ENCODE measurements at regions not wholly inside any gene's neighbourhood (a gene's known extent, or its start where the extent isn't known, plus 50 kb on each side); places are given as distances from the start of the nearest gene placed in this dataset.

DNA sequence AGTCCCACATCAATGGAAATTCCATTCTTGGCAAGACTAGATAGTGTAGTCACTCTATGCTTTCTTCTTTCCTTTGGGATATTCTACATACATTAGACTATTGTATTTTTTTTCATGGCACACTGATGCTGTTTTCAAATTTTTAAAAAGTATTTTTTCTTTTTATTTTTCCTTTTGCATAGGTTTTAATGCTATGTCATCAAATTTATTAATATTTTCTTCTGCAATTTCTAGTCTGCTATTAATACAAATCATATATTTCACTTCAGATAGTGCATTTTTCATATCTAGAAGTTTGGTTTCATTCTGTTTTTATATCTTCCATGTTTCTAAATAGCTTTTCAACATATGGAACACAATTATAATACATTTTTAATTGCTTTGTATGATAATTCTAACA lies 2050.1 kb upstream of the PRR20A start:
- TF ChIP-seq, protein P1, sequence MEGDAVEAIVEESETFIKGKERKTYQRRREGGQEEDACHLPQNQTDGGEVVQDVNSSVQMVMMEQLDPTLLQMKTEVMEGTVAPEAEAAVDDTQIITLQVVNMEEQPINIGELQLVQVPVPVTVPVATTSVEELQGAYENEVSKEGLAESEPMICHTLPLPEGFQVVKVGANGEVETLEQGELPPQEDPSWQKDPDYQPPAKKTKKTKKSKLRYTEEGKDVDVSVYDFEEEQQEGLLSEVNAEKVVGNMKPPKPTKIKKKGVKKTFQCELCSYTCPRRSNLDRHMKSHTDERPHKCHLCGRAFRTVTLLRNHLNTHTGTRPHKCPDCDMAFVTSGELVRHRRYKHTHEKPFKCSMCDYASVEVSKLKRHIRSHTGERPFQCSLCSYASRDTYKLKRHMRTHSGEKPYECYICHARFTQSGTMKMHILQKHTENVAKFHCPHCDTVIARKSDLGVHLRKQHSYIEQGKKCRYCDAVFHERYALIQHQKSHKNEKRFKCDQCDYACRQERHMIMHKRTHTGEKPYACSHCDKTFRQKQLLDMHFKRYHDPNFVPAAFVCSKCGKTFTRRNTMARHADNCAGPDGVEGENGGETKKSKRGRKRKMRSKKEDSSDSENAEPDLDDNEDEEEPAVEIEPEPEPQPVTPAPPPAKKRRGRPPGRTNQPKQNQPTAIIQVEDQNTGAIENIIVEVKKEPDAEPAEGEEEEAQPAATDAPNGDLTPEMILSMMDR (IDR thresholded peaks at IDR 0.05) = no peak
- TF ChIP-seq POLR2AphosphoS5 (IDR thresholded peaks at IDR 0.05) (no peak), EP300 (IDR thresholded peaks at IDR 0.05) (no peak), POLR2A (IDR thresholded peaks at IDR 0.05) (no peak)

Measured in suprapubic skin (tissue), 4 donors.